ENCODE measurements at regions not wholly inside any gene's neighbourhood (a gene's known extent, or its start where the extent isn't known, plus 50 kb on each side); places are given as distances from the start of the nearest gene placed in this dataset.

DNA sequence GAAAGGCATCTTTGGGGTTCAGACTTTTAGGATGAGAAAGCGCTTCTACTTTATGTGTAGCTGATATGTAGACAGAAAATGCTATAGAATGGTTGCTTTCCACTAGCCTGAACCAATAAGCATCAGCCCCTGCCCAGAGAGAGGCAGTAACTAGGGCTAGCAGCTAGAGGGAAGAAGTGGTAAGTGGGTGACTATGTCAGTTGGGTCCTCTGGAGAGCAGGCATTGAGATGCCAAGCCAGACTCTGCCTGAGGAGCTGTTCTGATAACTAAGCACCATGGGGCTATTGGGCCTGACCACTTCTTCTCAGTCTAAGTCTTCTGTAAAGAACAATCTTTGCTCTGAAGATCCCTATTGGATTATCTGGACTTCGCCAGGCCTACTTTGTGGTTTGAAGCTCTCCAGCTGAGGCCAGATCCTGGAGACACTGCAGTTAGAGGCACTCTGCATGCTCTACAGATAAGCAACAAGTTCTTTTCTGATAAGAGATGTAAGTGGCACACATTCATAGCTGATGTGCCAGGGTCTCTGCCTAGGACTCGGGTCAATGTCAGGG, 146.1 kb downstream of the RBM46 start:
- ChIA-PET CTCF (interaction anchor here (1.7 to 6.1 kb wide), 2 partner anchors 16 to 123 kb away, joined by 5 to 89 read pairs; no protein-coding TSS in a partner anchor), POLR2A (no interaction called here)
- Histone ChIP-seq H3K27me3 (ENCODE audit: control insufficient read depth, insufficient read depth, low read length) (no peaks in the 10 kb centered on the region), H3K36me3 (ENCODE audit: control insufficient read depth, insufficient read depth, low read length) (no peaks in the 10 kb centered on the region), H3K4me3 (ENCODE audit: low read depth, low read length) (no peak overlapping the region)
- TF ChIP-seq, protein P1, sequence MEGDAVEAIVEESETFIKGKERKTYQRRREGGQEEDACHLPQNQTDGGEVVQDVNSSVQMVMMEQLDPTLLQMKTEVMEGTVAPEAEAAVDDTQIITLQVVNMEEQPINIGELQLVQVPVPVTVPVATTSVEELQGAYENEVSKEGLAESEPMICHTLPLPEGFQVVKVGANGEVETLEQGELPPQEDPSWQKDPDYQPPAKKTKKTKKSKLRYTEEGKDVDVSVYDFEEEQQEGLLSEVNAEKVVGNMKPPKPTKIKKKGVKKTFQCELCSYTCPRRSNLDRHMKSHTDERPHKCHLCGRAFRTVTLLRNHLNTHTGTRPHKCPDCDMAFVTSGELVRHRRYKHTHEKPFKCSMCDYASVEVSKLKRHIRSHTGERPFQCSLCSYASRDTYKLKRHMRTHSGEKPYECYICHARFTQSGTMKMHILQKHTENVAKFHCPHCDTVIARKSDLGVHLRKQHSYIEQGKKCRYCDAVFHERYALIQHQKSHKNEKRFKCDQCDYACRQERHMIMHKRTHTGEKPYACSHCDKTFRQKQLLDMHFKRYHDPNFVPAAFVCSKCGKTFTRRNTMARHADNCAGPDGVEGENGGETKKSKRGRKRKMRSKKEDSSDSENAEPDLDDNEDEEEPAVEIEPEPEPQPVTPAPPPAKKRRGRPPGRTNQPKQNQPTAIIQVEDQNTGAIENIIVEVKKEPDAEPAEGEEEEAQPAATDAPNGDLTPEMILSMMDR (IDR thresholded peaks at IDR 0.05; ENCODE audit: insufficient read depth, low read depth, low read length): no peak
- DNase-seq (ENCODE audit: low read depth): no peak

DNA sequence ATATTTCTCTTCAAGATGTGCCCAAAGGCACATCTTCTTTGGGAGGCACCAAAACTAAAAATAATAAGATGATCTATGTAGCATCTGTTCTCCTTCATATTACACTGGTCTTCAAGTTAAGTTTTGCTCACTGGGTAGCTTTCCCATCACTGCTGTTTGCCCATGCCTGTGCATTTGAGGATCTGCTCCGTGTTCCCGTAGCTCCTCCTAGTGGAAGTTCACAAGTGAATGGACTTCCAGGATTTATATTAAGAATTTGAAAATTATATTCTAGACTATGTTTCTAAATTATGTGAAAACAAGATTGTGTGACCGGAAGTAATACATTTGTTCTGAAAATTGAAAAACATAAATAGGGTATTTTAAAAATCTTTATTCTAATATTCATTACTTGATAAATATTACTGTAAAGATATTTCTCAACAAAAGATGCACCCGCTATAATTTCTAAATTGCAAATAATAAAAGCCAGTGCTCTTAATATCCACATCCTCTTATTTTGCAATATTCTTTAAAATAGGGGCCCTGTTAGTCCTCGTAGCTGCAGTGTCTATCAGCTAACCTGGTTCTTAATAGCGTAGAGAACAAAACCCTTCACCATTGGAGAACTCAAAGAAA, 147.7 kb downstream of the RBM46 start:
- no peaks in the 10 kb centered on the region for H3K36me3 ChIP-seq (ENCODE audit: control insufficient read depth, insufficient read depth, low read length)
- DNase-seq (ENCODE audit: low read depth): peak; percentile 4
- TF ChIP-seq, protein P1 (IDR thresholded peaks at IDR 0.05; ENCODE audit: insufficient read depth, low read depth, low read length): peak; percentile 62
- no peak overlapping the region for H3K4me3 ChIP-seq (ENCODE audit: low read depth, low read length)
- ChIA-PET POLR2A (no interaction called here), CTCF (interaction anchor here (0.5 to 6.1 kb wide), 16 partner anchors 10 to 1686 kb away, joined by 3 to 89 read pairs (median 4); no protein-coding TSS in a partner anchor)
- H3K27me3 ChIP-seq (ENCODE audit: control insufficient read depth, insufficient read depth, low read length): no peaks in the 10 kb centered on the region

DNA sequence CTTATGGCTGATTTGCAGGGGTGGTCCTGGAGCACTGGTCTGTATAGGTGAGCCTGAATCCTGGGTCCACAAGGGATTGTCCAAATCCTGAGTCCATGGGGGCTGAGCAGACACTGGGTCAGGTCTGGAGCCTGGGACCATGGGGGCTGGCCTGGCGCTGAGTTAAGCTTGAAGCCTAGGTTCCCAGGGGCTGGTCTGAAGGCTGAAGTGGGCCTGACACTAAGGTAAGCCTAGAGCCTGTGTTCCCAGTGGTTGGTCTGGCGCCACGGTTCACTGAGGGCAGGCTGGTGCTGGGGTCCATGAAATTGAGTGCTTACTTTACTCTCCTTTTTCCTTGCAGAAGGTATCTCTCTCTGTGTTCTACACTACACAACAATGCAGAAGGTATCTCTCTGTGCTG, 155.8 kb downstream of the RBM46 start:
- TF ChIP-seq, protein P1 (IDR thresholded peaks at IDR 0.05; ENCODE audit: insufficient read depth, low read depth, low read length): no peak
- ChIA-PET CTCF (interaction anchor here (1.4 kb wide), 1 partner anchor 127 kb away, joined by 3 read pairs; no protein-coding TSS in a partner anchor), POLR2A (no interaction called here)
- H3K27me3 ChIP-seq (ENCODE audit: control insufficient read depth, insufficient read depth, low read length): no peaks in the 10 kb centered on the region
- H3K36me3 ChIP-seq (ENCODE audit: control insufficient read depth, insufficient read depth, low read length): no peaks in the 10 kb centered on the region
- DNase-seq (ENCODE audit: low read depth): no peak
- H3K4me3 ChIP-seq (ENCODE audit: low read depth, low read length): no peak overlapping the region

DNA sequence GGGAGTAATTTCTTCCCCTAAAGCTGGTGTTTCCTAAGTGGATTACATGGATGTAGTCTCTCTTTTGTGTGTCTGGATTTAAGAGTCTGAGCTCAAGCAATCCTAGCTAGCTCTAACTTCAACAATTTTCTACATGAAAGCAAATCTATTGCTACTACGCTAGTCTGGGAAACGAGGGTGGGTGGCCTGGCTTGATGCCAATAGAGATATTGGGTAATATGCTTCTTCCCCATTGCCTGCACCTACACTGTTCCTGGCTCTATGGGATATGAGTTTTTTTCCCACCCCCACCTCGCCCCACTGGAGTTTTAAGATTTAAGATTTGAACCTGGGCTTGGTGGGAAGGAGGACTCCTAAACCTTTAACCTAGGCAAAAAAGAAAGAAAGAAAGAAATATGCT, 158.8 kb downstream of the RBM46 start:
- POLR2A ChIA-PET: no interaction called here
- CTCF ChIA-PET: interaction anchor here (0.6 kb wide), 1 partner anchor 28 kb away, joined by 4 read pairs; no protein-coding TSS in a partner anchor
- TF ChIP-seq, protein P1 (IDR thresholded peaks at IDR 0.05; ENCODE audit: insufficient read depth, low read depth, low read length): no peak

DNA sequence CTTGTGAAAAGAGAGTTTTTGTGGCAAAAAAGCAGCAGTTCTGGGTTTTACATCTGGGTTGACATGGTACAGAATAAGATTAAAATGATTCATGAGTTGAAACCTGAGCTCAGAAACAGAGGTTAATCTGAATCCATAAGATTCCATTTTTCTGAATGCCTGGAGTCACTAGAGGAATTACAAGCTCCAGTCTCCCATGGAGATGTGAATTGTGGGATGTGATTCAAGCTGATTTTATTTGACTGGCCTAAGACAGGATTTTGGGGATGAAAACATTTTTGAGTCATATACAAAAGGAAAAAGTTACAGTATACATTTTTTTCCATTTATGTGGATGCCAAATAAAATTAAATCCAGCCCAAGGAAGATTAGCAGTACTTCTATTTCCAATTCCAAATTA, 161.1 kb downstream of the RBM46 start:
- Histone ChIP-seq H3K27me3 (ENCODE audit: control insufficient read depth, insufficient read depth, low read length) (no peaks in the 10 kb centered on the region), H3K36me3 (ENCODE audit: control insufficient read depth, insufficient read depth, low read length) (no peaks in the 10 kb centered on the region), H3K4me3 (ENCODE audit: low read depth, low read length) (no peak overlapping the region)
- POLR2A ChIA-PET: no interaction called here
- no peak for DNase-seq (ENCODE audit: low read depth)
- CTCF ChIA-PET: no interaction called here
- TF ChIP-seq, protein P1 (IDR thresholded peaks at IDR 0.05; ENCODE audit: insufficient read depth, low read depth, low read length): no peak

More for the DNA sequence above, 158.8 kb downstream of the RBM46 start:
- Histone ChIP-seq H3K36me3 (ENCODE audit: control insufficient read depth, insufficient read depth, low read length) (no peaks in the 10 kb centered on the region), H3K4me3 (ENCODE audit: low read depth, low read length) (no peak overlapping the region), H3K27me3 (ENCODE audit: control insufficient read depth, insufficient read depth, low read length) (no peaks in the 10 kb centered on the region)
- DNase-seq (ENCODE audit: low read depth): no peak
